GM23338 (cell line): ENCODE measurements at regions not wholly inside any gene's neighbourhood (a gene's known extent, or its start where the extent isn't known, plus 50 kb on each side); places are given as distances from the start of the nearest gene placed in this dataset.

Source experiments
- ATAC-seq: fragments of 200-7000 bp; cut with Tn5 transposase; 3 replicates; pipeline ENCODE4 v1.9.1; 2020
- DNase-seq: peaks from one replicate; pipeline ENCODE4 v3.0.0-alpha.2; 2015; ENCODE audit warnings: low spot score
- H2AFZ ChIP-seq: fragments of 200-600 bp; sonication (generic); 2 replicates; pipeline ENCODE4 v1.8.0; 2016; ENCODE audit warnings: antibody characterized with exemption, mild to moderate bottlenecking, moderate library complexity
- H3F3A ChIP-seq: fragments of 200-600 bp; sonication (generic); replicated peaks from 2 replicates; pipeline ENCODE4 v1.8.0; 2017; ENCODE audit warnings: antibody characterized with exemption, mixed run types, low read depth
- H3K27ac ChIP-seq: fragments of 200-600 bp; sonication (generic); 2 replicates; pipeline ENCODE4 v1.6.1; 2016; ENCODE audit warnings: low read depth
- H3K27me3 ChIP-seq: fragments of 200-600 bp; sonication (generic); 2 replicates; pipeline ENCODE4 v1.8.0; 2016; ENCODE audit warnings: mild to moderate bottlenecking, mixed run types, moderate library complexity; ENCODE audit not compliant: insufficient read depth
- H3K36me3 ChIP-seq: fragments of 200-600 bp; sonication (generic); 2 replicates; pipeline ENCODE4 v1.8.0; 2016; ENCODE audit warnings: mild to moderate bottlenecking; ENCODE audit not compliant: insufficient read depth
- H3K4me1 ChIP-seq: fragments of 200-600 bp; sonication (generic); 2 replicates; pipeline ENCODE4 v1.8.0; 2016; ENCODE audit warnings: mild to moderate bottlenecking, moderate library complexity; ENCODE audit not compliant: insufficient read depth
- H3K4me2 ChIP-seq: fragments of 200-600 bp; sonication (generic); 2 replicates; pipeline ENCODE4 v1.7.1; 2017; ENCODE audit warnings: mixed run types
- H3K4me3 ChIP-seq: fragments of 200-600 bp; sonication (generic); 2 replicates; pipeline ENCODE4 v1.6.1; 2016; ENCODE audit warnings: mixed run types
- H3K79me2 ChIP-seq: fragments of 200-600 bp; sonication (generic); replicated peaks from 2 replicates; pipeline ENCODE4 v1.8.0; 2017; ENCODE audit warnings: mild to moderate bottlenecking; ENCODE audit not compliant: insufficient read depth
- H3K9me2 ChIP-seq: fragments of 200-600 bp; sonication (generic); 2 replicates; pipeline ENCODE4 v1.8.0; 2017; ENCODE audit not compliant: insufficient read depth
- H4K20me1 ChIP-seq: fragments of 200-600 bp; sonication (generic); replicated peaks from 2 replicates; pipeline ENCODE4 v1.8.0; 2017; ENCODE audit warnings: mild to moderate bottlenecking; ENCODE audit not compliant: insufficient read depth
- H3K27ac Mint-ChIP-seq: 2 replicates; pipeline ENCODE4 v1.8.0; 2020; ENCODE audit warnings: inconsistent platforms, mild to moderate bottlenecking, moderate library complexity, mixed read lengths
- H3K27me3 Mint-ChIP-seq: 3 replicates; pipeline ENCODE4 v1.8.0; 2022; ENCODE audit warnings: low read depth, mild to moderate bottlenecking, moderate library complexity, mixed read lengths, inconsistent platforms; ENCODE audit not compliant: insufficient read depth, poor library complexity
- H3K36me3 Mint-ChIP-seq: 3 replicates; pipeline ENCODE4 v1.8.0; 2021; ENCODE audit warnings: low read depth, mild to moderate bottlenecking, inconsistent platforms, moderate library complexity, mixed read lengths
- H3K4me1 Mint-ChIP-seq: 3 replicates; pipeline ENCODE4 v1.8.0; 2020; ENCODE audit warnings: mild to moderate bottlenecking, inconsistent platforms, mixed read lengths
- H3K4me3 Mint-ChIP-seq: 3 replicates; pipeline ENCODE4 v1.8.0; 2021; ENCODE audit warnings: moderate library complexity, mild to moderate bottlenecking, inconsistent platforms, mixed read lengths
- H3K9me3 Mint-ChIP-seq: 3 replicates; pipeline ENCODE4 v1.8.0; 2020; ENCODE audit warnings: moderate library complexity, mild to moderate bottlenecking, inconsistent platforms, mixed read lengths
- CREB1 ChIP-seq: fragments of 250-450 bp; sonication (Bioruptor Pico); IDR thresholded peaks from 2 replicates; pipeline ENCODE4 v1.5.0; 2020; ENCODE audit warnings: low read depth, mild to moderate bottlenecking, moderate library complexity
- EZH2 ChIP-seq: fragments of 200-600 bp; sonication (generic); IDR thresholded peaks from one replicate; pipeline ENCODE4 v1.8.0; 2017; ENCODE audit warnings: antibody characterized with exemption, mild to moderate bottlenecking, low read depth; ENCODE audit not compliant: unreplicated experiment
- EZH2phosphoT487 ChIP-seq: fragments of 200-600 bp; sonication (generic); IDR thresholded peaks from one replicate; pipeline ENCODE4 v1.8.1; 2018; ENCODE audit warnings: antibody characterized with exemption; ENCODE audit not compliant: unreplicated experiment
- JUNB ChIP-seq: IDR thresholded peaks from one replicate; pipeline ENCODE4 v1.6.1; 2016; ENCODE audit warnings: antibody characterized with exemption; ENCODE audit not compliant: unreplicated experiment
- POLR2AphosphoS5 ChIP-seq: IDR thresholded peaks from 2 replicates; pipeline ENCODE4 v1.6.1; 2016; ENCODE audit warnings: antibody characterized with exemption, low read depth
- REST ChIP-seq: IDR thresholded peaks from one replicate; pipeline ENCODE4 v1.6.1; 2018; ENCODE audit warnings: antibody characterized with exemption; ENCODE audit not compliant: unreplicated experiment
- ZNF114 ChIP-seq: fragments of 250-450 bp; sonication (Bioruptor Pico); IDR thresholded peaks from 2 replicates; pipeline ENCODE4 v1.5.0; 2020; ENCODE audit warnings: mild to moderate bottlenecking, moderate library complexity
- ZNF462 ChIP-seq: fragments of 250-450 bp; sonication (Bioruptor Pico); IDR thresholded peaks from 2 replicates; pipeline ENCODE4 v1.5.0; 2020; ENCODE audit warnings: mild to moderate bottlenecking, moderate library complexity
- TF ChIP-seq, protein P1 (sequence below): IDR thresholded peaks from 2 replicates; pipeline ENCODE4 v1.6.1; 2016; ENCODE audit warnings: antibody characterized with exemption

GRCh38 chr3:139794469-139795265 is 116.9 kb upstream of the NMNAT3 start:
- Mint-ChIP-seq H3K27ac (no peak overlapping the region), H3K27me3 (peaks cover 3% of the 10 kb centered on the region), H3K4me1 (no peaks in the 10 kb centered on the region), H3K9me3 (peaks cover 3% of the 10 kb centered on the region; the same call in 2 of the 3 replicates), H3K4me3 (no peak overlapping the region), H3K36me3 (no peaks in the 10 kb centered on the region)
- TF ChIP-seq EZH2 (no peak), JUNB (no peak), ZNF114 (no peak), CREB1 (no peak), REST (no peak), EZH2phosphoT487 (no peak)
- DNase-seq (no peak), ATAC-seq (no peak)
- Histone ChIP-seq H3K27me3 (no peaks in the 10 kb centered on the region), H3K79me2 (no peaks in the 10 kb centered on the region), H3K4me3 (no peak overlapping the region), H3K4me1 (no peaks in the 10 kb centered on the region), H3K36me3 (no peaks in the 10 kb centered on the region), H2AFZ (no peak overlapping the region), H3K4me2 (no peak overlapping the region), H3K27ac (no peak overlapping the region), H3K9me2 (peaks cover 9% of the 10 kb centered on the region; the same call in 1 of the 2 replicates), H3F3A (no peaks in the 10 kb centered on the region), H4K20me1 (no peaks in the 10 kb centered on the region; the same call in 1 of the 2 replicates)

GRCh38 chr3:139793408-139793807 is 115.6 kb upstream of the NMNAT3 start:
- Histone ChIP-seq H3K27ac (no peak overlapping the region), H4K20me1 (no peaks in the 10 kb centered on the region; the same call in 1 of the 2 replicates), H3K4me2 (no peak overlapping the region), H3K4me3 (no peak overlapping the region), H3K9me2 (peaks cover 5% of the 10 kb centered on the region; the same call in 1 of the 2 replicates), H3F3A (no peaks in the 10 kb centered on the region), H3K27me3 (no peaks in the 10 kb centered on the region), H2AFZ (no peak overlapping the region), H3K79me2 (no peaks in the 10 kb centered on the region), H3K36me3 (no peaks in the 10 kb centered on the region), H3K4me1 (no peaks in the 10 kb centered on the region)
- DNase-seq (no peak), ATAC-seq (no peak)
- Mint-ChIP-seq H3K4me3 (no peak overlapping the region), H3K36me3 (no peaks in the 10 kb centered on the region), H3K4me1 (no peaks in the 10 kb centered on the region), H3K9me3 (peaks cover 3% of the 10 kb centered on the region; the same call in 2 of the 3 replicates), H3K27me3 (peaks cover 3% of the 10 kb centered on the region), H3K27ac (no peak overlapping the region)
- TF ChIP-seq, protein P1, sequence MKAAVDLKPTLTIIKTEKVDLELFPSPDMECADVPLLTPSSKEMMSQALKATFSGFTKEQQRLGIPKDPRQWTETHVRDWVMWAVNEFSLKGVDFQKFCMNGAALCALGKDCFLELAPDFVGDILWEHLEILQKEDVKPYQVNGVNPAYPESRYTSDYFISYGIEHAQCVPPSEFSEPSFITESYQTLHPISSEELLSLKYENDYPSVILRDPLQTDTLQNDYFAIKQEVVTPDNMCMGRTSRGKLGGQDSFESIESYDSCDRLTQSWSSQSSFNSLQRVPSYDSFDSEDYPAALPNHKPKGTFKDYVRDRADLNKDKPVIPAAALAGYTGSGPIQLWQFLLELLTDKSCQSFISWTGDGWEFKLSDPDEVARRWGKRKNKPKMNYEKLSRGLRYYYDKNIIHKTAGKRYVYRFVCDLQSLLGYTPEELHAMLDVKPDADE: no peak
- no peak for TF ChIP-seq CREB1
- TF ChIP-seq EZH2: no peak
- TF ChIP-seq POLR2AphosphoS5: no peak
- TF ChIP-seq ZNF462 (CRISPR knock-in tag): no peak
- TF ChIP-seq EZH2phosphoT487: no peak
